ENCODE measurements at regions not wholly inside any gene's neighbourhood (a gene's known extent, or its start where the extent isn't known, plus 50 kb on each side); places are given as distances from the start of the nearest gene placed in this dataset.

DNA sequence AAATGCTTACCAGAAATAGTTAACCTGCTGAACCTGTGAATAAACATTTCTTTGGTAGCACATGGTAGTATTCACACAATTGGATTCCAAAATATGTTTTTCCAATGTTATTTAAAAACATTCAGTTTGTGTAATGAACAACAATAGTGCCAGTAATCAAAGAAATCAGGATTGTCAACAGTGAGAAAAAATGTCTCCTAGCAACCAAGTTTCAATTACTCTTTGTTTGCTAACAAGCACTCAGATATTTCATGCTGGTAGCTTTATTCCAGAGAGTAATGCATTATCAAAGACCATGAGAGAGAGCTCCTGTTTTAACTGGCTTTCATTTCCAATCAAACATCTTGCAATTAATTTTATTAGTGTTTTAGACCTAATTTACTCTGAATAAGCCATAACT is 768.1 kb upstream of the GRAMD2B start:
- TF ChIP-seq, protein P1, sequence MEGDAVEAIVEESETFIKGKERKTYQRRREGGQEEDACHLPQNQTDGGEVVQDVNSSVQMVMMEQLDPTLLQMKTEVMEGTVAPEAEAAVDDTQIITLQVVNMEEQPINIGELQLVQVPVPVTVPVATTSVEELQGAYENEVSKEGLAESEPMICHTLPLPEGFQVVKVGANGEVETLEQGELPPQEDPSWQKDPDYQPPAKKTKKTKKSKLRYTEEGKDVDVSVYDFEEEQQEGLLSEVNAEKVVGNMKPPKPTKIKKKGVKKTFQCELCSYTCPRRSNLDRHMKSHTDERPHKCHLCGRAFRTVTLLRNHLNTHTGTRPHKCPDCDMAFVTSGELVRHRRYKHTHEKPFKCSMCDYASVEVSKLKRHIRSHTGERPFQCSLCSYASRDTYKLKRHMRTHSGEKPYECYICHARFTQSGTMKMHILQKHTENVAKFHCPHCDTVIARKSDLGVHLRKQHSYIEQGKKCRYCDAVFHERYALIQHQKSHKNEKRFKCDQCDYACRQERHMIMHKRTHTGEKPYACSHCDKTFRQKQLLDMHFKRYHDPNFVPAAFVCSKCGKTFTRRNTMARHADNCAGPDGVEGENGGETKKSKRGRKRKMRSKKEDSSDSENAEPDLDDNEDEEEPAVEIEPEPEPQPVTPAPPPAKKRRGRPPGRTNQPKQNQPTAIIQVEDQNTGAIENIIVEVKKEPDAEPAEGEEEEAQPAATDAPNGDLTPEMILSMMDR (IDR thresholded peaks at IDR 0.05): no peak
- TF ChIP-seq POLR2A (IDR thresholded peaks at IDR 0.05): no peak
